Activated CD8-positive, alpha-beta memory T cell treated with anti-CD3 and anti-CD28 coated beads for 24 hours (primary cell): ENCODE measurements at regions not wholly inside any gene's neighbourhood (a gene's known extent, or its start where the extent isn't known, plus 50 kb on each side); places are given as distances from the start of the nearest gene placed in this dataset.
"Not testable (repeated sequence)": the region's sequence is repeated elsewhere in the genome, so short reads cannot be mapped to it uniquely, and the experiment has no call there.

Experiments
- DNase-seq: peaks from one replicate; pipeline ENCODE4 v3.0.0-alpha.2; 2020

DNA sequence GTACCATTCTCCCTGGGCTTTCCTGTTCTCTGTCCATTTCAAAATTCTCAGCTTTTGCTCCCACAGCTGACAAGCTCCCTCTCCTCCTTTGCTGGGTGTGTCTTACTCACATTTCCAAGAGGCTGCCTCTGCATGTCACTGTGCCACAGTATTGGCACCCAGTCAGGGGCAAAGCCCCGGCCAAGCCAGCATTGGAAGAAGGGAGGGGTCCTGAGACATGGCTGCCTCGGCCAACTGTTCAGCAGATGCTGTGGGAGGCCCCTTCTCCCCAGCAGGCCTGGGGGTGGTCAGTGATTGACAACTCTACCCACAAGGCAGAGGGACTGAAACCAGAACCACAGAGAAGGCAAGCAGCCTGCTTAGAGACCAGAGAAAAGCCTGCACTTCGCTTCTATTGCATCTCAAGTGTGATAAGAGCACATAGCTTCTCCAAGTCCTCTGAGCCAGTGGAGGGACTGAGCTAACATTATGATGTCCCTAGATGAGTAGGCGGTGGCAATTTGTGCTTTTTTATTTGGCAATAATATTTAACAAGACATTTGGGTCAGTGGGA lies 294.1 kb downstream of the SIPA1L2 start:
- DNase-seq, result no peak

DNA sequence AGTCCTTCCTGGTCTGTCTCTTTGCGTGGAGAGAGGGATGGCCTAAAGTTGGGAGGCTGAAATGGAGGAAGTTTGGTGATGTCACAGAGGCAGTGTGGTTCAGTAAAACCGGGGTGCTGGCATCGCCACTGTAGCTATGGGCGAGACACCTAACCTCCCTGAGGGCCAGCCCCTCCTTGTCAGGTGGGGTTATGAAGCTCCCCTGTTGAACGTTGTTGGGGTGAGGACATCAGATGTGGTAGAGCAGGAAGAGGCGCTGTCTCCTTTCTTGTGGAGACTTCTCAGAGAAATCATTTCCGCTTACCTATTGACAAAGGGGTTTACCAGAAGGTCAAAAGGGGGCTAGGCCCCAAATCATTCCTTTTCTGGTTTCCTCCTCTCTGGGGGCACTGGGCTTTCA lies 294.7 kb downstream of the SIPA1L2 start:
- DNase-seq, result peak; percentile 57

DNA sequence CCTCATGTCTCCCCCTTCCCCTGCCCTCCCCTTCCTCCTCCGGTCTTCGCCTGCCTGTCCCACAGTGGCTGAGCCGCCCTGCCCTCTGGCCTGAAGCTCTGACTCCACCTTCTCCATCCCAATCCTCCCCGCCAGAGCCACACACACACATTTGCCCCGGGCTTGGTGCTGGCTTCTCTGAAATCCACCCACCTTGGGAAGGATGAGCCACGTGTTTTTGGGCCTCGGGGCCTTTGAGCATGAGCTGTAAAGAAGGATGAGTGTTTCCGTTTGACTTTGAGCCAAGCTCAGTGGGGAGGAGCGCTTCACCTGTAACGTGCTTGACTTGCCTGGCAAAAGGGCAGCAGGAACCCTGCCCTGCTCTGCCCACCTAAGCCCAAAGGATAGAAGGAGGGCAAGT lies 295.1 kb downstream of the SIPA1L2 start:
- no peak for DNase-seq

DNA sequence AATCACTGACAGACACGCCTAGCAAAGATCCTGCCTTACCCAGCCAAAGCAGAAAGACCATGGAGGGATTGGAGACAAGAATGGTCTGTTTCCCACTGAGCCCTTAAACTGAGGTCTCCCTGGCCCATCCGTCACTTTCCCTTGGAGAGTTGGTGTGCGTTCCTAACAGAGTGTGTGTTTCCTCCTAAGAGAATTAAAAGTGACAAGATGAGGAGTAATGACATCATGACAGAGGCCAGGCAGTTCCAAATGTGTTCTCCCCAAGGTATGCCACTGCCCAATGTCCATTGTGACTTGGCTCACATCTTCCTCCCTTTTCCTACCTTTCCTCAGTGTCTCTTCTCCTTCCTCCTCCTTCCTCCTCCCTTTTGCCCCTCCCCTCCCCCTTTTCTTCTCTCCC lies 295.7 kb downstream of the SIPA1L2 start:
- DNase-seq, result no peak

DNA sequence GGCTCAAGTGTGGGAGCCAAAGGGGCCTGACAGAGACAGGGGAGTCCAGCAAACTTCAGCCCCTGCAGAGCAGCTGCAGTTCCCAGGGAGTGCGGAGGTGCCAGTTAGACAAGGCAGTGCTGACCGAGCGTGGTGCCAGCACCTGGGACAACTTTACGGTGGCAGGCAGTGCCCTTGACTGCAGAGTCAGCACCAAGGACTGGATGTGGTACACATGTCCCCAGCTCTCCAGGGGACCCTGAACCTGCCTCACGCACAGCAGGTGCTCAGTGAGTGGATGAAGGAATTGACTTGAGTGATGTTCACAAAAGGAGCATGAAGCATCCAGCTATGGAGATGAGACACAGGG lies 296.5 kb downstream of the SIPA1L2 start:
- no peak for DNase-seq

DNA sequence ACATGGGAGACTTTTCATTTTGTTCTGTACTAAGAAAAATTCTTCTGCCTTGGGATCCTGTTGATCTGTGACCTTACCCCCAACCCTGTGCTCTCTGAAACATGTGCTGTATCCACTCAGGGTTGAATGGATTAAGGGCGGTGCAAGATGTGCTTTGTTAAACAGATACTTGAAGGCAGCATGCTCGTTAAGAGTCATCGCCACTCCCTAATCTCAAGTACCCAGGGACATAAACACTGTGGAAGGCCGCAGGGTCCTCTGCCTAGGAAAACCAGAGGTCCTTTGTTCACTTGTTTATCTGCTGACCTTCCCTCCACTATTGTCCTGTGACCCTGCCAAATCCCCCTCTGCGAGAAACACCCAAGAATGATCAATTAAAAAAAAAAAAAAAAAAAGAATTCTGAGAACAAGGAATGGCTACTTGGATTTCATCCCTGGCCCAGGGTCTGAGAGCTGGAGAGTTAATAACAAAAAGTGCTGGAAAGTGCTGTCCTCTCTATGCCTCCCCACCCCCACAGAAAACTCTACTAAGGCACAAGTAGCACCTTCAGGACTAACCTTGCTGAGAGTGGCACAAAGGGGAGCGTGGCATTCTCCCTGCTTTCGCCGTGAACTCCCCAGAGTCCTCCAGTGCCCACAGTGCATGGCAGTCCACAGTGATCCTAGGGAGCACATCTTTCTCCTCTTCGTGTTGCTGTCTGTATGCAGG lies 297.1 kb downstream of the SIPA1L2 start:
- not testable (repeated sequence) for DNase-seq

DNA sequence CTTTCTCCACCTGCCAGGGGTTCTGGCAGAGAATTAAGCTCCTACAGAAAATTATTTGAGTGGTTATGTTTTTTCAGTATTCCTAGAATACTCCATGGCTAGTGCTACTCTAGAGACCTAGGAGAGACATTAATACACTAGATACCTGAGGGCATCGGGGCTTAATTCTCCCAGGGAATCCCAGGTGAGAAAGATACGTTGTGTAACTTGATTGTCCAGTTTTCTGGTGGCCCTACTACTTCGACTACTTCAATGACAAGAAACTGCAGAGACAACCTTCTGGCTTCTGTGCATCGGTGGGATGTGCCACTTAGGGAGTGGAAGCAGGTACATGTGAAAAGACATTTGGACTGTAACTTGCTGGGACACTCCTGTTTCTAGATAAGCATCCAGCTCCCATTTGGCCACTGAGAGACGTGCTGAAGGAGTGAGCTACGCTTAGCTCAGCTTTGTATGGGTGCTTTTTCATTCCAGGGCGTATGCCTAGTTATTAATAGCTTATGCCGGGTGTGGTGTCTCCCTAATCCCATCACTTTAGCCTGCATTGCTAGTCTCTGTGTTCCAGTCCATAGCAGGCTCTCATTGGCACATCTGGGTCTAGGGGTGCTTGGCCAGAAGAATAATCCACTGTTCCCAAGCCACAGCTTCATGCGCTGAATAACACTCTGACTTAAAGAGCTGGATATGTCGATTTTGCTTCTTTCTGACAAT lies 300.7 kb downstream of the SIPA1L2 start:
- DNase-seq, result no peak

DNA sequence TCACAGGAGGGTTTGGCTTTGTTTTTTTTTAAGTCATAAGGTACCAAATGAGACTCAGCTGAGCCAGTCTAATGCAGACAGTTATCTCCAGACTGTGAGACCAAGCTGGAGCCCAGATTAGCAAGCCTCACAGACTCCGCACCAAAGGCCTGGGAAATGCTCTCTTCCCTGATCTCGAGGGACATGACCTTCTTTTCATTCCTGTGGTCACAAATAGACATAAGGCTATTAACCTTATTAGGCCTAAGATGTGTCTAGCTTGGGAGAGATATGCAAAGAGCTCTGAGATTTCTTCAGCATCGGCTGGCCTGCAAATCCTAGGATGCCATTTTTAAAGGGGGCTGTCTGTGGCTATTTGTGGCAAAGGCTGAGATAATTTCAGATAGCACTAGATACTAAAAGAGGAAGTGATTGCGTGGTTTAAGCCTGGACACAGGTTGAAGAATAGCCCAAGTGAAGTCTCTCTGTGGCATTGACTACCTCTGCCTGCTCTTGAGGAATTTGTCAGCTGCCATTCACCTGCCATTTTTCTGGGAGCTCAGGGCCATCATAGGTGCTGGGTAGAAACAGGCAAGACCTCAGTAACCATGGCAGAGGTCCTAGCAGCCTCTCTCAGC lies 301.3 kb downstream of the SIPA1L2 start:
- no peak for DNase-seq

DNA sequence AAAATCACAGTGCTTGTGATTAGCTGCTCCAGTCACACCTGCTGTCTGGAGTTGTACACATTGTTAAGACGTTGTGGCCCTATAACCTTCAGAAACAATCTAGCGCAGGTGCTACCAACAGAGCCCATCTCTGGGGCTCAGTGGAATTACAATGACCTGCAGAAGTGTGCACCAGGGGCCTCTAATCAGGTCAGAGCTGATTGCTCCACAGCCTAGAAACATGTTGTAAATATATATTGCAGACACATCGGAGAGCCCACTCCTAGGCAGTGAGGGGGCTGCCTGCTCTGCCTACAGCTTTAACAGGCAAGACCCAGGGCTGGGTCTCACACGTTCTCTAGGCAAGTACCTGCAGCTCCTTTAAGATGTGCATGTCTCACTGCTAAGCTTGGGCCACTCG lies 302.0 kb downstream of the SIPA1L2 start:
- DNase-seq, result no peak

DNA sequence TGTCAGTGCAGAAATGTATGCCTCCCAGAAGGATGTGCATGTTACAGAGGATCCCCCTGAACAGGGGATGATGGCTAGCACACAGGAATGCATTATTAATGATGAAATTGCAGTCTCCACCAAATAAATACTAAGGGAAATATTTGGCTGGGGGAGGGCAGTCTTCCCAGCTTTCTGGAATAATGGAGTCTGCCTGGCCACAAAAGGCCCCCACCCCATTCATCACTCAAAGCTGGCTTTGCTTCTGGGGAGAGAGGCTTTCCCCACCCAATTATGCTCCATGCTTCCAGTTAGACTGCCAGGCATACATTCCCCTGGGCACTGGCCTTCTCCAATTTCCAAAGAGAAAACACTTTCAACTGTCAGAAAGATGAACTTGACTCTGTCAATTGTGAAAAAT lies 302.7 kb downstream of the SIPA1L2 start:
- no peak for DNase-seq

DNA sequence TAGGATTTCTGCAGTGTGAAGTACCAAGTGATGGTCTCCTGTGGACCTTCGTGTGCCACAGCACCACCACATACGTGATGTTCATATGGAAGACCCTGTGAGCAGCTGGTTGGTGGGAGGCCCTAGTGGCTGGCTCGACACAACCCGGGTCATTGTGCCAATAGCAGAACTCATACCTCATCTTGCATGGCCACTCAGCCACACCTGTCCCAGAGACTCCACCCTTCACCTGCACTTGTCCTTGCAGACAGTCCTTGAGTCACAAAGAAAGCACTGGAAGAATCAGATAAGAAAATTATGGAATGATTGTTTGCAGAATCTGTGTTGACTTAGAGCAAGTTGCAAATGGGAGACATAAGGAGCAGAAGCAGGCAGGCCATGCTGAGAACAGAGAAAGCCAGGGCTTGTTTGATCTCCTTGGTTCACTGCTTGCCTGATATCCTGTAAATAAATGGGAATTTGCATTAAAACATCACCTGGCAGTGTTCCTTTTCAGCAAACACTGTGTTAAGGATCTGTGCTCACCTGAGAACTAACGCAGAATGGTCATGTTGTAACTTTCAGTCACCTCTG lies 307.7 kb downstream of the SIPA1L2 start:
- no peak for DNase-seq

DNA sequence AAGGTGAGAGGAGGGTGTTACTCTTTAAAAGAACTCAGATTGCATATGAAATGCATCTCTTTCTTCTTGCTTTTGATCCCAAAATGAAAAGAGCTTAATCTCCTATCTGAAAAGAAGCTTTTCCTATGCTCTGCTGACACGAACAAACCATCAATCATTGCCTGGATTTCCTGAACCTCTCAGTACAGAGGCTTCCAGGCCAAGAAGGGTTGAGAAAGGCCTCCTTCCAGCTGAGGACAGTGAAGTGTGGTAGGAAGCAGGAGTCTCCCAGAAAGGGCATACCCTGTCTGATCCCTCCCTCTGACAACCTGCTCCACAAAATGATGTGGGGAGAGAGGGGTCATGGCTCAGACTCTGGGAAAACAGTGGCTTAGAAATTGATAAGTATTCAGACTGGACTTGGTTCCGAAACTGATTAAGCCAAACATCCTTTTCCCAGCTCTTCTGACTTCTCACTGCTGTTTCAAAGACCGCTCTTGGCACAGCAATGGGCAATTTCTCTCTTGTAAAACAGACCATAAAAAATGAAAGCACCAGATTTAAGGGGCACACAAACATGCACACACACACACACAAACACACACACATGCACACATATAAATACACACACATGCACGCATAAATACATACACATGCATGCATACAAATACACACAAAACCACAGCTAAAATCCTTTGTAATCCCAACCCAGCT lies 310.3 kb downstream of the SIPA1L2 start:
- no peak for DNase-seq

DNA sequence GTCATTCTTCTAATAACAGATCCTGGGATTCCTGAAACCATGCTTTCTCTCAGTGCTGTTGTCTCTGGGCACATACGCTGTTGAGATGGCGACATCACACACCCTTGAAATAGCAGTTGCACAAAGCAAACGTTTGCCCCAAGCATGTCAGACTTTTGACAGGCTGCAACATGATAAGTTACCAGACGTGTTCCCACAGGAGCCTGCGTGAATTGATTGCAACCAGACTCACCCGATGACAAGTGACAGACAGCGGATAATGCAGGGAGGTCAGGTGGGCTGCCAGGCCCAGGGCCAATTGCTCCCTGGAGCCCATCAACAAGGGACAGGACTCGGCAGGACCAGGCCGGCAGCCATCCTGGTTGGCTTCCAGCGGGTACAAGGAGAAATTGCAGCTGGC lies 310.9 kb downstream of the SIPA1L2 start:
- no peak for DNase-seq

DNA sequence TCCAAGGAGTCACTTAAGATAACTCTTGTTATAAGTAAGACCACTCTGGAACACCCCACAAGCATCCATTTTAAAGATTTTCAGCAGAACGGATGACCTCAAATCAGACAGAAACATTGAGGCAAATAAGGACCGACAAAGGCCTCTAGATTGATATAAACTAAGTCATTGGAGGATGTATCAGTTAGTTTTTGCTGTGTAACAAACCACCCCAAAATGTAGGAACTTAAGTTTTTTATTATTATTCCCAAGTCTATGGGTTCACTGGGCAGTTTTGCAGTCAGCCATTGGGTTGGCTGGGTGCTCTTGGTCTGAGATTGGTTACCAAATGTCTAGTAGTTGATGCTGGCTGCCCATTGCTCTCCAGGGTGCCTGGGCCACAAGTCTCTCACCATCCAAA lies 311.8 kb downstream of the SIPA1L2 start:
- DNase-seq, result no peak

DNA sequence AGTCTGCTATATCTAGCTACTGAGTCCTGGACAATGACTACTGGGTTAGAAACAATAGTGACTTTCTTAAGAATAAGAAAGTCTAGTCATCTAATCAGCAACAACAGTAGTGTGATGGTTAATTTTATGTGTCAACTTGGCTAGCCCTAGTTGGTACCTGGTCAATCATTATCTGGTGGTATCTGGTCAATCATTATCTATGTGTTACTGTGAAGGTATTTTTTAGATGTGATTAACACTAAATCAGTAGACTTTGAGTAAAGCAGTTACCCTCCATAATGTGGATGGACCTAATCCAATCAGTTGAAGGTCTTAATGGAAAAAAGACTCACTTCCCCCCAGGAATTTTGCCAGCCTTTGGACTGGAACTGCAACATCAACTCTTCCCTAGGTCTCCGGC lies 312.6 kb downstream of the SIPA1L2 start:
- no peak for DNase-seq

DNA sequence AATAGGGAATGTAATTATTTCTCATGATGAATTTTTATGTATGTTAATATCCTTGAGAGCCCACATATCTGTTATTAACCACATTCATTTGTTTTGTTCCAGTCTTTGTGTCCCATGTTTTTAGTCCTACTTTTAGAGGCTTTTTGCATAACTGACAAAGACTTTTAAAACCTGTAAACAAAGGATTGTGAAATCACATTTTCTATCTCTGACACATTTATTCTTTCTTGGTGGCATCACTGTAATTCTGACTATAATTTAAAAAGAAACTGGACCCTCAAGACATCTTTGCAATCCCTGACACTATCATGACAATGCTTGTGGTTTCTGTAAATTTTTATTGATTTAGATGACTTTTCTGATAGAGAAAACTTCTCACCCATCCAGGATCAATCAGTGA lies 313.1 kb downstream of the SIPA1L2 start:
- DNase-seq, result no peak

DNA sequence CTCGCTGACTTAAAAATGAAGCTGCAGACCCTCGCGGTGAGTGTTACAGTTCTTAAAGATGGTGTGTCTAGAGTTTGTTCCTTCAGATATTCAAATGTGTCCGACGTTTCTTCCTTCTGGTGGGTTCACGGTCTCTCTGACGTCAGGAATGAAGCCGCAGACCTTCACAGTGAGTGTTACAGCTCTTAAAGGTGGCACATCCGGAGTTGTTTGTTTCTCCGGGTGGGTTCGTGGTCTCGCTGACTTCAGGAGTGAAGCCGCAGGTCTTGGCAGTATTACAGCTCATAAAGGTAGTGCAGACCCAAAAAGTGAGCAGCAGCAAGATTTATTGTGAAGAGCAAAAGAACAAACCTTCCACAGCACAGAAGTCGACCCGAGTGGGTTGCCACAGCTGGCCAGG lies 316.1 kb downstream of the SIPA1L2 start:
- DNase-seq, result not testable (repeated sequence)

DNA sequence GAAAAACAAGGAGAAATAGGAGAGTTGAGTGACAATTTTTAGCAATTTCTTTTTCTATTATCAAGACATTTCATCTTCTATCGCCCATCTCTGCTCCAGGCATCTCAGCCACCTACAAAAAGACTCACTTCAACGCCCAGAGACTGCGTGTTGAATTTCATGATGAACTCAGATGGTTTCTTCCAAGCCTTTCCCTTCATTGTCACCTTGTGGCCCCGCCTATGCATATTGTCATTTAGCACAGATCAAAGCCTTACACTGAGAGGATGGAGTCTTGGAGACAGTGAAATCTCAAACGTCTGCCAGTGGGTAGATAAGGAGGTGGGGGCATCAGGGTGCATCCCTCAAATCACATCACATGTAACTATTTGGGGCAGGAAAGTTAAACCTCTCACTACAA lies 319.4 kb downstream of the SIPA1L2 start:
- no peak for DNase-seq

DNA sequence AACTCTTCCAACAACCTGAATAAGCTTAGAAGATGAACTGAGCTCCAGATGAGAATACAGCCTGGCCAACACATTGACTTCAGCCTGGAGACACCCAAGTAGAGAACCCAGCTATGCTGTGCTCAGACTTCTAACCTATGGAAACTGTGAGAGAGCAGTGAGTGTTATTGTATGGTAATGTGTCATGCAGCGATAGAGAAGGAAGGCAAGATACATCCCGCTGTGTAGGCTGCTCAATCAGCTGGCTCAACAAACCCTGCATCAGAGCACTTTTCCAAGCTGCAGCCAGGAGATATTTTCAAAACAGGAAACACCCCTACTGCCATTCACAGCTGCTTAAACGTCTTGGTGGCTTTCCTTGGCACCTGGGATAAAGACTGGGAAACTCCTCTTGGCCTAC lies 321.3 kb downstream of the SIPA1L2 start:
- DNase-seq, result no peak

DNA sequence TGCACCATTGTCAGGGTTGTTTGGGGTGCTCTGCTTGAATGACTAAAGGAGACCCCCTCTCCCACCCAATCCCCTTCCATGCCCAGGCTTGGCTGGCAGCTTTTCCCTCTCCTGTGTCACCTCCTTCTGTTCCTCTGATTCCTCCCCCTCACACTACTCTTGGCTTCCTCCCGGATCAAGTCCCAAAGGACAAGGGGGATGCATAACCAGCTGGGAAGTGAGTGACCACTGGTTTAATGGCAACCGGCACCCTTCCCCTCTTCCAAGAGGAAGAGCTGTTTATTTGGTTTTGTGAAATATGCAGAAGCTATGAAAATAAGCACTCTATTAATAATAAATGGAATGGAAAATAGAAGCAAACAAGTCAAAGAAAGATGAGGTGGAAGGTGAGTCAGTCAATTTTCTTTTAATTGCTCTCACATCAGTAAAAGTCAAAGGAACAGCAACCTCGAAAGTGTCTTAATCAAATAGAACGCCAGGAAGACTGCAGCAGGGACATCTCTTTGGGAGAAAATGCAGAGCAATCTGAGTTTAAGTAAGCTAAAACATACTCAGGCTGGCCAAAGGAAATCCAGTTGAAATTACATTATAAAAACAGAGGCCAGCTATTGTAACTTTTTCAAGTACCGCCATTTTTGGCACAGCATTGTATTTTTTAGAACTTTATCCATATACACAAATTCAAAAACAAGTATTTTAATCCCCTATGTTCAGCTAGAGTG lies 322.5 kb downstream of the SIPA1L2 start:
- no peak for DNase-seq

DNA sequence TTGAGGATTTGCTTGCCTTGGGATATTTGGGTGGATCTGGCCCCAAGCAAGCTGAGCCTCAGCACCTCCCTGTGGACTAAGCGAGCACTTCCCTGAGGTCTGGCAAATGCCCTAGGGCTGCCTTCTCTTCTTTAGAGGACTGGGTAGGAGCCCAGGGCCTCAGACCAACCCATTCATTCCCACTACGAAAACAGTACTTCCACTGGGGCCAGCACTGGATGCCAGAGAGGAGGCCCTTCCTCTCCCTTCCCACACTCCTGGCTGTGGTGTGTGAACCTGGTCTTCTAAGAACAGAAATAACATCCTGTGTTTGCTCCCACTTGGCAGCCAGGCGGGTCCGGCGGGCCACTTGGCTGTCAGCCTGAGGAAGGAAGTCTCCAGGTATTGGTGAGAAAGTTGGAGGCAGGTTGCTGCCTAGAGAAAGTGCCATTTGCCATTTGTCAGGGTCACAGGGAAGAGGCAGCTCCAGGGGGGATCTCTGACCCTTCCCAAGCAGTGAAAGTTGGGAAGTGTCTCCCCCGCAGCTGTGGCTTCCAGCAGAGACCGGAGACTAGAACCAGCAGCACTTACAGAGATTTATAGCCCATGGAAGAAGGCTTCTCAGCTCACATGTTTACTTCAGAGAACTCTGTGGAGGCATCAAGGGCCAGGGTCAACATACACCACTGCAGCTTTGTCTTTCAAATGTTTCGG lies 323.5 kb downstream of the SIPA1L2 start:
- no peak for DNase-seq

DNA sequence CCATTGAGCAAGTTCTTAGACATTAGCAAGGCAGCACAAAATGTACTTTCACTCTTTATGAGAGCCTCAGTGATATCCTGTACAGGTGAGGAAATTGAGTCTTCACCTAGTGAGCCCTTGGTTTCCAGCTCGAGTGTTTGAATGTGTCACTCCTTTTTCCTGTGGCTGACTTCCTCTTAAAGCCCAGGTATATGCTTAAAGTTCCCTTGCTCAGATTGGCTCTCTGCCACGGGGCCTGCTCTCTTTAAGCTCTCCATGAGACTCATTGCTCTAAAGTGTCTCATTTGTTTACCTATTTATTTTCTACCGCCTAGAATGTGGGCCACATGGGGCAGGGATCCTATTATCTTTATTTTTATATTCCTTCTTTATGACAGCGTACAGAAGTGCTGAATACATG lies 324.9 kb downstream of the SIPA1L2 start:
- DNase-seq, result no peak
